ENCODE measurements at regions not wholly inside any gene's neighbourhood (a gene's known extent, or its start where the extent isn't known, plus 50 kb on each side); places are given as distances from the start of the nearest gene placed in this dataset.

DNA sequence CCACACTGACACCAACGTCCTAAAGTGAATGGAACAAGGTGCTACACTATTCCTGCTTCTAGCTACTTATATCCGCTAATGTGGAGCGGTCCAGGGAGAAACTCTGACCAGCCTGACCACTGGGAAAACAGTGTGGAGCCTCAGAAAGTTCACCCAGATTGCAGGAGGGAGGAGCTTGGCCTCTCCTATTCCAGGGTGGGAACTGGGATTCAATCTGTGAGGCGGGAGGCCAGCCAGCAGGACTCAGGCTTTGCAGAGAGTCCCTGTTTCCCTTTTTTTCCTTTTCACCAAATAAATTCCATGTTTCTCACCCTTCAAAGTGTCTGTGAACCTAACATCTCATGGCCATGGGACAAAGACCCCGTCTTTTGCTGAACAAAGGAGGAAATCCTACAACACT, 86.4 kb upstream of the SEMA3C start:
- DNase-seq (ENCODE audit: low read depth): no peak
- TF ChIP-seq, protein P1, sequence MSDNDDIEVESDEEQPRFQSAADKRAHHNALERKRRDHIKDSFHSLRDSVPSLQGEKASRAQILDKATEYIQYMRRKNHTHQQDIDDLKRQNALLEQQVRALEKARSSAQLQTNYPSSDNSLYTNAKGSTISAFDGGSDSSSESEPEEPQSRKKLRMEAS (IDR thresholded peaks at IDR 0.05; ENCODE audit: low read depth, low read length): no peak
- TF ChIP-seq MYC (IDR thresholded peaks at IDR 0.05; ENCODE audit: low read depth, low read length): no peak
- TF ChIP-seq, protein P2, sequence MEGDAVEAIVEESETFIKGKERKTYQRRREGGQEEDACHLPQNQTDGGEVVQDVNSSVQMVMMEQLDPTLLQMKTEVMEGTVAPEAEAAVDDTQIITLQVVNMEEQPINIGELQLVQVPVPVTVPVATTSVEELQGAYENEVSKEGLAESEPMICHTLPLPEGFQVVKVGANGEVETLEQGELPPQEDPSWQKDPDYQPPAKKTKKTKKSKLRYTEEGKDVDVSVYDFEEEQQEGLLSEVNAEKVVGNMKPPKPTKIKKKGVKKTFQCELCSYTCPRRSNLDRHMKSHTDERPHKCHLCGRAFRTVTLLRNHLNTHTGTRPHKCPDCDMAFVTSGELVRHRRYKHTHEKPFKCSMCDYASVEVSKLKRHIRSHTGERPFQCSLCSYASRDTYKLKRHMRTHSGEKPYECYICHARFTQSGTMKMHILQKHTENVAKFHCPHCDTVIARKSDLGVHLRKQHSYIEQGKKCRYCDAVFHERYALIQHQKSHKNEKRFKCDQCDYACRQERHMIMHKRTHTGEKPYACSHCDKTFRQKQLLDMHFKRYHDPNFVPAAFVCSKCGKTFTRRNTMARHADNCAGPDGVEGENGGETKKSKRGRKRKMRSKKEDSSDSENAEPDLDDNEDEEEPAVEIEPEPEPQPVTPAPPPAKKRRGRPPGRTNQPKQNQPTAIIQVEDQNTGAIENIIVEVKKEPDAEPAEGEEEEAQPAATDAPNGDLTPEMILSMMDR (IDR thresholded peaks at IDR 0.05; ENCODE audit: low read depth, low read length): no peak
- TF ChIP-seq POLR2A (IDR thresholded peaks at IDR 0.05; ENCODE audit: extremely low read depth, insufficient read length): no peak
- H3K4me3 ChIP-seq (ENCODE audit: low read depth, low read length): no peak overlapping the region

DNA sequence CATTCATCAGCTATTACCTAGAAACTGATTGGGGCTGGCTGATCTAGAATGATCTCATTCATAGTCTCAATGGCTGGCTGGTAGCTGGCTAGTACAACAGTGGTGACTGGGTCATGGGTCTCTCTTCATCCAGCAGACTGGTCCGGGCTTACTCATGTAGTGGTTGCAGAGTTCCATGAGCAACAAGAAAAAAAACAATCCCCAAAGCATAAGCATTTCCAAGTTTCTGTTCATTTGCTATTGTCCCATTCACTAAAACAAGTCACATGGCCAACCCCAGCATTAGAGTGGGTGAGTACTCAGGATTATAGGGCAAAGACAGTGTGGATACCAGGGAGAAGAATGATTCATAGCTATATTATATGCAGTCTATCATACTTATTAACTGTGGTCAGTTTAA, 85.2 kb upstream of the SEMA3C start:
- TF ChIP-seq, protein P1 (IDR thresholded peaks at IDR 0.05; ENCODE audit: low read depth, low read length): no peak
- TF ChIP-seq MYC (IDR thresholded peaks at IDR 0.05; ENCODE audit: low read depth, low read length): no peak
- TF ChIP-seq POLR2A (IDR thresholded peaks at IDR 0.05; ENCODE audit: extremely low read depth, insufficient read length): no peak
- TF ChIP-seq, protein P2 (IDR thresholded peaks at IDR 0.05; ENCODE audit: low read depth, low read length): no peak
- no peak overlapping the region for H3K4me3 ChIP-seq (ENCODE audit: low read depth, low read length)
- DNase-seq (ENCODE audit: low read depth): no peak

DNA sequence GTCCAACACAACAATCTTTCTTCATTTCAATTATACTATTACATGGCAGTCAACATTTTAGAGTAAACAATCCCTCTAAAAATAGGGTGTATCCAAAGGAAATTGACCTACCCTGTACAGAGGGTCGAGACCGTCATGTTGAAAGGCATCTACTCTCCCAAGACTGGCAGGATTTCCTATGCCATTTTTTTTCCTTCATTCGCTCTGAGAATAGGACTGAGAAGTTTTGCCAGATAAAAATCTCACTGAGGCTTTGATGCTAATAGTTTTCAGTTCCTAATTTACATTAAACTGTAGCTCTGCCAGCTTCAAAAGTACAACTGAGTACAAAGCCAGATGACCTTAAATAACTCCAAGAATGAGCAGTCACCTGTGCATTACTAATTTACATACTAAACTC, 84.5 kb upstream of the SEMA3C start:
- H3K4me3 ChIP-seq (ENCODE audit: low read depth, low read length): no peak overlapping the region
- TF ChIP-seq, protein P1 (IDR thresholded peaks at IDR 0.05; ENCODE audit: low read depth, low read length): no peak
- TF ChIP-seq POLR2A (IDR thresholded peaks at IDR 0.05; ENCODE audit: extremely low read depth, insufficient read length): no peak
- TF ChIP-seq MYC (IDR thresholded peaks at IDR 0.05; ENCODE audit: low read depth, low read length): no peak
- TF ChIP-seq, protein P2 (IDR thresholded peaks at IDR 0.05; ENCODE audit: low read depth, low read length): no peak
- no peak for DNase-seq (ENCODE audit: low read depth)

DNA sequence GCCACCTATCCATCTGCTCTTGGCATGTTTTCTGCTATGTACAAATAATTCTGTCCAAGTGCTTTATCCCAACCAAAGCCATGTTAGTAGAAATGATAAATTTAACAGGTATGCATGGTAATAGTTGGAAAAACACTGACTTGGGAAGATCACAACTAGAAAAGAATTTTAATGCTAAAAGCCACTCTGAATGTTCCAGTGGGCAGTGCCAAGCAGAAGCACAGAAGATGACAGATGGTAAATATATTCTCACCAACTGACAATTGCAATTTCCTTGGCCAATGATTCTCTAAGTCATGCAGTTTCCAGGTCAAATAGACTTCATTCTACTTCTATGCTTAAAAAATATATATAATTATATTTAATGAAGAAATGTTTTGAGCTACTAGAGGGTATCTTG, 83.6 kb upstream of the SEMA3C start:
- TF ChIP-seq MYC (IDR thresholded peaks at IDR 0.05; ENCODE audit: low read depth, low read length) (no peak), POLR2A (IDR thresholded peaks at IDR 0.05; ENCODE audit: extremely low read depth, insufficient read length) (no peak)
- TF ChIP-seq, protein P1 (IDR thresholded peaks at IDR 0.05; ENCODE audit: low read depth, low read length): no peak
- TF ChIP-seq, protein P2 (IDR thresholded peaks at IDR 0.05; ENCODE audit: low read depth, low read length): no peak
- no peak overlapping the region for H3K4me3 ChIP-seq (ENCODE audit: low read depth, low read length)
- DNase-seq (ENCODE audit: low read depth): no peak

DNA sequence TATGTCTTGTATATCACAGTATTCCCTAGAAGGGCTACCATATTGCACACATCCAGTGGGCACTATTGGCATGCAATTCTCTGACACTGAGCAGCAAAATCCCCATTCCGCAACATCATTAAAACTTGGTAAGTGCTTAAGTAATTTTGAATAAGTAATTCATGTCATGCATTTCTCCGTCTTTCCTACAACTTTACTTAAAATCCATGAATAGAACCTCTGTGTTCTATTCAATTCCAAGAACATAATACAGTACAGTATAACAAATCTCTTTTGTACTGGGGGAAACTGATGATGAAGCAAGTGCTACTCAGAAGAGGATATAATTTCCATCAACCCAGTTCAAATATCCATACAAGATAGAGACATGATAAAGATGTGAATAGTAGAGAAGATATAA, 80.9 kb upstream of the SEMA3C start:
- H3K4me3 ChIP-seq (ENCODE audit: low read depth, low read length): no peak overlapping the region
- no peak for DNase-seq (ENCODE audit: low read depth)
- TF ChIP-seq, protein P1 (IDR thresholded peaks at IDR 0.05; ENCODE audit: low read depth, low read length): no peak
- TF ChIP-seq POLR2A (IDR thresholded peaks at IDR 0.05; ENCODE audit: extremely low read depth, insufficient read length) (no peak), MYC (IDR thresholded peaks at IDR 0.05; ENCODE audit: low read depth, low read length) (no peak)
- TF ChIP-seq, protein P2 (IDR thresholded peaks at IDR 0.05; ENCODE audit: low read depth, low read length): no peak

DNA sequence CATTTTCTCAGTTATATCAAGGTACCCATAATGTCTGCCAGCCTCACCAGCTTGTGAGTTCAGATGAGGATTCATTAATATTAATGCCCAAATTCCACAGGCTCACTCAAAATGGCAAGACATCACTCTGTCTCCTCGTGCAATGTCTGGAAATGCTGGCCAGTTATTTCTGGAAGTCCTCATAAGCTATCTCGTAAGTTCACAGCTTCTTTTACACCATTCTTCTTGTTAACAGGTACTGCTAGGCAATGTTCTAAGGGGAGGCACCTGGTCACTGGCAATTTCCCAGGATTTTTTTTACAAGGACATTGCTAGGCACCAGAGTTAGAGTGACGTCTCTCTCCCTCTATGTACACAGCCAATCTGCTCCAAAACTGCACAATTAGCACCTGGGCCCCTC, 80.2 kb upstream of the SEMA3C start:
- no peak overlapping the region for H3K4me3 ChIP-seq (ENCODE audit: low read depth, low read length)

More for the DNA sequence above, 80.2 kb upstream of the SEMA3C start:
- no peak for TF ChIP-seq POLR2A (IDR thresholded peaks at IDR 0.05; ENCODE audit: extremely low read depth, insufficient read length)
- TF ChIP-seq, protein P2 (IDR thresholded peaks at IDR 0.05; ENCODE audit: low read depth, low read length): no peak
- TF ChIP-seq MYC (IDR thresholded peaks at IDR 0.05; ENCODE audit: low read depth, low read length): no peak
- TF ChIP-seq, protein P1 (IDR thresholded peaks at IDR 0.05; ENCODE audit: low read depth, low read length): no peak
- no peak for DNase-seq (ENCODE audit: low read depth)
